PFSK-1 (cell line): ENCODE measurements at regions not wholly inside any gene's neighbourhood (a gene's known extent, or its start where the extent isn't known, plus 50 kb on each side); places are given as distances from the start of the nearest gene placed in this dataset.

ENCODE experiments used
- POLR2AphosphoS5 ChIP-seq: IDR thresholded peaks from 2 replicates; pipeline ENCODE4 v1.6.1; 2012; ENCODE audit warnings: low read depth, mild to moderate bottlenecking, control low read depth, low read length, moderate library complexity
- SIN3A ChIP-seq: IDR thresholded peaks from 2 replicates; pipeline ENCODE4 v1.6.1; 2012; ENCODE audit warnings: mild to moderate bottlenecking, low read length, moderate library complexity, borderline replicate concordance; ENCODE audit not compliant: insufficient read depth
- TAF1 ChIP-seq: IDR thresholded peaks from 2 replicates; pipeline ENCODE4 v1.6.1; 2012; ENCODE audit warnings: low read length, control low read depth, borderline replicate concordance; ENCODE audit not compliant: insufficient read depth
- TF ChIP-seq, protein P1 (sequence below), 2 experiments: IDR thresholded peaks; 2 replicates each; pipeline versions ENCODE4 v1.6.1 to v1.8.0; 2011 to 2012; ENCODE audit warnings: low read depth in 2 of 2, low read length in 2 of 2, control low read depth in 1 of 2, inconsistent platforms in 1 of 2, mild to moderate bottlenecking in 1 of 2, moderate library complexity in 1 of 2; ENCODE audit not compliant: insufficient read depth in 1 of 2

DNA sequence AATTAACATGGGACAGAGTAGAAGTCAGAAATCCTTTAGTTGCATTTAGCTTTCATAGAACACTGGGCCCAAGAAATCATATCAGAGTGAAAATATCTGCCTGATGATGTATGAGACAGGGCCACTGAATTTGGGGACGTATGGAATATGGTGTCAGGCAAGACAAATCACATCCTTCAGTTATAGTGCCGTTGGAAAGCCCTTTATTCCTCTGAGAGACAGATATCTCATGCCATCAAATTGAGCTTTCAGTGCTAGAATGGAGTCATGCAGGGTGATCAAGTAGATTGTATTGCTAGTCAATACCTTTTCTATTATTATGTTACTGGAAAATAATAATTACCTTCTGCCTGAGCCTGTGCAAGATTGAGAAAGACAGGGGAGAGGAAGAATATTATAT, 398.2 kb upstream of the RARB start:
- TF ChIP-seq POLR2AphosphoS5: no peak
- TF ChIP-seq, protein P1, sequence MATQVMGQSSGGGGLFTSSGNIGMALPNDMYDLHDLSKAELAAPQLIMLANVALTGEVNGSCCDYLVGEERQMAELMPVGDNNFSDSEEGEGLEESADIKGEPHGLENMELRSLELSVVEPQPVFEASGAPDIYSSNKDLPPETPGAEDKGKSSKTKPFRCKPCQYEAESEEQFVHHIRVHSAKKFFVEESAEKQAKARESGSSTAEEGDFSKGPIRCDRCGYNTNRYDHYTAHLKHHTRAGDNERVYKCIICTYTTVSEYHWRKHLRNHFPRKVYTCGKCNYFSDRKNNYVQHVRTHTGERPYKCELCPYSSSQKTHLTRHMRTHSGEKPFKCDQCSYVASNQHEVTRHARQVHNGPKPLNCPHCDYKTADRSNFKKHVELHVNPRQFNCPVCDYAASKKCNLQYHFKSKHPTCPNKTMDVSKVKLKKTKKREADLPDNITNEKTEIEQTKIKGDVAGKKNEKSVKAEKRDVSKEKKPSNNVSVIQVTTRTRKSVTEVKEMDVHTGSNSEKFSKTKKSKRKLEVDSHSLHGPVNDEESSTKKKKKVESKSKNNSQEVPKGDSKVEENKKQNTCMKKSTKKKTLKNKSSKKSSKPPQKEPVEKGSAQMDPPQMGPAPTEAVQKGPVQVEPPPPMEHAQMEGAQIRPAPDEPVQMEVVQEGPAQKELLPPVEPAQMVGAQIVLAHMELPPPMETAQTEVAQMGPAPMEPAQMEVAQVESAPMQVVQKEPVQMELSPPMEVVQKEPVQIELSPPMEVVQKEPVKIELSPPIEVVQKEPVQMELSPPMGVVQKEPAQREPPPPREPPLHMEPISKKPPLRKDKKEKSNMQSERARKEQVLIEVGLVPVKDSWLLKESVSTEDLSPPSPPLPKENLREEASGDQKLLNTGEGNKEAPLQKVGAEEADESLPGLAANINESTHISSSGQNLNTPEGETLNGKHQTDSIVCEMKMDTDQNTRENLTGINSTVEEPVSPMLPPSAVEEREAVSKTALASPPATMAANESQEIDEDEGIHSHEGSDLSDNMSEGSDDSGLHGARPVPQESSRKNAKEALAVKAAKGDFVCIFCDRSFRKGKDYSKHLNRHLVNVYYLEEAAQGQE (IDR thresholded peaks at IDR 0.05; ENCODE audit: insufficient read depth in 1 of 2, low read depth in 2 of 2, low read length in 2 of 2): no peak
- TF ChIP-seq SIN3A: no peak
- TF ChIP-seq TAF1: no peak
